ENCODE measurements at regions not wholly inside any gene's neighbourhood (a gene's known extent, or its start where the extent isn't known, plus 50 kb on each side); places are given as distances from the start of the nearest gene placed in this dataset.

DNA sequence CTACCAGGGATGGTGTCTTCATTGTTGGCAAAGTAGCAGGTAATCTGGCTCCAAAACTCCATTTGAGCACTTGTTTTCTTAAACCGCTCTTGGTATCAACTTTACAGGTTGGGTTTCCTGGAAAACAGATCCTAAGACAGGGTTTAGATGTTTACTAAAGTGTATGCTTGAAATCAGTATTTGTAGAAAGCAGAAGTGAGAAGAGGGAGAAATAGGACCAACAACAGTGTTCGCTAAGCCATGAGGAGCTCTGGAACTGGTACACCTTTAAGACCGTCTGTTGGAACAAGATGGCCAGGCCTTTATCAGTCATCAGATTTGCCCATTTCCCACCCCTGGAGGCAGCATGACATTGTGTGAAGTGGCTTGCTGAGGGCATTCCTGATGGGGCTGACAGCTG, 171.0 kb upstream of the COL8A1 start:
- ChIA-PET CTCF (no interaction called here), POLR2A (no interaction called here)
- Mint-ChIP-seq H3K4me3 (no peak overlapping the region), H3K9me3 (ENCODE audit: insufficient read depth) (no peaks in the 10 kb centered on the region), H3K27me3 (ENCODE audit: low read depth) (no peaks in the 10 kb centered on the region), H3K36me3 (ENCODE audit: low read depth) (no peaks in the 10 kb centered on the region), H3K27ac (no peak overlapping the region), H3K4me1 (ENCODE audit: low read depth) (no peaks in the 10 kb centered on the region)
- DNase-seq (no peak), ATAC-seq (no peak)

DNA sequence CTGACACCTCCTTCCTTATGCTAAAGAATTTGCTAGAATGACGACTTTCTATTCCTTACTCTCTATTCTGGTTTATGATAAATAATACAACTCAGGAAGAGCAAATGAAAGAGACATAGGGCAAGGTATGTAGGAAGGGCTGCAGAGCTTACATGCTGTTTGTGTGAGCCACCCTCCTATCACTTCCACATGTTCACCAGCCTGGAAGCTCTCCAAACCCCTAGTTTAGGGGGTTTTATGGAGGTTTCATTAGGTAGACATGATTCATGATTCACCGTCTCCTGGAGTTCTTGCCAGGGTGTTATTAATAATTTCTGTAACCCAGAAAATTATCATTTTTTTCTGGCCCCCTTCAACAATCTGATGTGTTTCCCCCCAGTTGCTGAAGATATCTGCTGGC, 172.1 kb upstream of the COL8A1 start:
- no peak for DNase-seq
- H3K4me3 Mint-ChIP-seq, result no peak overlapping the region
- no peaks in the 10 kb centered on the region for H3K27me3 Mint-ChIP-seq (ENCODE audit: low read depth)
- H3K36me3 Mint-ChIP-seq (ENCODE audit: low read depth), result no peaks in the 10 kb centered on the region
- ChIA-PET CTCF (no interaction called here), POLR2A (no interaction called here)
- ATAC-seq, result no peak
- H3K9me3 Mint-ChIP-seq (ENCODE audit: insufficient read depth), result no peaks in the 10 kb centered on the region
- no peaks in the 10 kb centered on the region for H3K4me1 Mint-ChIP-seq (ENCODE audit: low read depth)
- H3K27ac Mint-ChIP-seq, result no peak overlapping the region

DNA sequence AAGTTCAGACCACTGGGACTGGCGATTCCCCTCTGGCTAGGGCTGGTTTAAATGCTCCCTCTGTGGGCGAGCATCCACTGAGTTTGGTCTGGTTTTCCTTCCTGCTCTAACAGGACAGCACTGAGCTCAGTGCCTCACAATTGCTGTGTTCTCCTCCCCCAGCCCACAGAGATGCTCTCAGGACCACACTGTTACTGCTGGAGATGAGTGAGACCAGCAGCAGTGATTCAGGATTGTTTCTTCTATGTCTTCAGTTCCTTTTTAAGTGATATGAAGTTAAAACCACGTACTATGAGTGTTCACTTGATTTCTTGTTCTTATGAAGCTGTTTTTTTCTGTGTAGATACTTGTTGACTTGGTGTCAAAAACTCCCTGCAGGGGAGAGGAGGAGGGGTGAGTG, 180.4 kb upstream of the COL8A1 start:
- Mint-ChIP-seq H3K36me3 (ENCODE audit: low read depth) (no peaks in the 10 kb centered on the region), H3K4me1 (ENCODE audit: low read depth) (no peaks in the 10 kb centered on the region), H3K9me3 (ENCODE audit: insufficient read depth) (peaks cover 8% of the 10 kb centered on the region), H3K27me3 (ENCODE audit: low read depth) (no peaks in the 10 kb centered on the region), H3K4me3 (no peak overlapping the region), H3K27ac (no peak overlapping the region)
- CTCF ChIA-PET, result no interaction called here
- ATAC-seq (no peak), DNase-seq (no peak)
- POLR2A ChIA-PET, result no interaction called here

DNA sequence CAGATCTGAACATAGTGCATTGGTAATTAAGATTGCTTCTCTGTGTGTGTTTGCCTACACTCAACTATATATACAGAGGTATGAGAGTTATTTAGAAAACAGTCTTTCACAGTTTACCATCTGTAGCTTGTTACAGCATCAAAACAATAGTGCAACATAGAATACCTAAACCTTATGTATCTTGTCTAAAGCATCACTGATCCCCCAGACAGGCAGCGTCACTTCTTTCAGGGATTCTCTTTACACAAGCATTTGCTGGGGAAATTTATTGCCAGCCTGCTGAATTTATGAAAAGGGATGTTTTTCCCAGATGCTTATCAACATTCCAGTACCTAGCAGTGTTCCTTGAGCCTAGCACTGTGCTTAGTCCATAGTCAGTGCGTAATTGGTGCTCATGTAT, 195.8 kb upstream of the COL8A1 start:
- ChIA-PET CTCF (no interaction called here), POLR2A (no interaction called here)
- H3K4me1 Mint-ChIP-seq (ENCODE audit: low read depth), result no peaks in the 10 kb centered on the region

DNA sequence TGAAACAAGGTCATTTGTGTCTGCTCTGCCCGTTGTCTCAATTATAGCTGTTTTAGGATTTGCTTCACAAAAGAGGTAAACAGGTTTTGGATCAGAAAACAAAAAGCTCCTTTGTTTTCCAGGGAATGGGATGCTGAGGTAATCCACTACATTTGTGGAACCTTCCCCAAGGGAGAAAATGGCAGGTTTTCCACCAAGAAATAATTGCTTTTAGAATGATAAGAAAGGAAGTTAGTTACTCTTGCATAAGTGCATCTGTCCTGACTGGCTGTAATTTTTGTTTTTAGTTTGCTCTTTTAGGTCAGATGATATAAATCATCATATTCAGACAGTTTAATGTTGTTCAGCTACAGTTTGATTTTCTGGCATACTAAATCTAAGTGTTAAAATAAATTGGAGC, 198.5 kb upstream of the COL8A1 start:
- ChIA-PET CTCF (no interaction called here), POLR2A (no interaction called here)
- ATAC-seq, result no peak
- no peaks in the 10 kb centered on the region for H3K27me3 Mint-ChIP-seq (ENCODE audit: low read depth)
- H3K4me3 Mint-ChIP-seq, result no peak overlapping the region
- H3K9me3 Mint-ChIP-seq (ENCODE audit: insufficient read depth), result no peaks in the 10 kb centered on the region
- no peak overlapping the region for H3K27ac Mint-ChIP-seq
- DNase-seq, result no peak
- H3K4me1 Mint-ChIP-seq (ENCODE audit: low read depth), result no peaks in the 10 kb centered on the region
- H3K36me3 Mint-ChIP-seq (ENCODE audit: low read depth), result no peaks in the 10 kb centered on the region

More for the DNA sequence above, 195.8 kb upstream of the COL8A1 start:
- no peaks in the 10 kb centered on the region for H3K27me3 Mint-ChIP-seq (ENCODE audit: low read depth)
- no peaks in the 10 kb centered on the region for H3K9me3 Mint-ChIP-seq (ENCODE audit: insufficient read depth)
- H3K4me3 Mint-ChIP-seq, result no peak overlapping the region
- H3K36me3 Mint-ChIP-seq (ENCODE audit: low read depth), result no peaks in the 10 kb centered on the region
- no peak for ATAC-seq
- no peak for DNase-seq
- H3K27ac Mint-ChIP-seq, result no peak overlapping the region

DNA sequence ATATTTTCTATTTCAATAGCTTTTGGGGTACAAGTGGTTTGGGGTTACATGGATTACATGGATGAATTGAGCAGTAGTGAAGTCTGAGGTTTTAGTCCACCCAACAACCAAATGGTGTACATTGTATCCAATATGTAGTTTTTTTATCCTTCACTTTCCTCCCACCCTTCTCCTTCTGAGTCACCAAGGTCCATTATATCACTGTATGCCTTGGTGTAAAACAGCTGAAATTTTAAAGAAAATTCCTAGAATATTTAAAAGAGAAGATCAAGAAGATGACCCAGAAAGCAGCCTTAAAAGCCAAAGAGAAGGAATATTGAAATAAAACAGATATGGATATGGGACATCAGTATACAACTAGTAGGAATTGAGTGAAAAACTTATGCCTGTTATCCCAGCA, 204.2 kb upstream of the COL8A1 start:
- H3K27me3 Mint-ChIP-seq (ENCODE audit: low read depth), result no peaks in the 10 kb centered on the region
- ATAC-seq (no peak), DNase-seq (no peak)
- no peaks in the 10 kb centered on the region for H3K9me3 Mint-ChIP-seq (ENCODE audit: insufficient read depth)
- ChIA-PET CTCF (no interaction called here), POLR2A (no interaction called here)
- no peak overlapping the region for H3K4me3 Mint-ChIP-seq
- H3K36me3 Mint-ChIP-seq (ENCODE audit: low read depth), result no peaks in the 10 kb centered on the region
- no peak overlapping the region for H3K27ac Mint-ChIP-seq
- no peaks in the 10 kb centered on the region for H3K4me1 Mint-ChIP-seq (ENCODE audit: low read depth)

DNA sequence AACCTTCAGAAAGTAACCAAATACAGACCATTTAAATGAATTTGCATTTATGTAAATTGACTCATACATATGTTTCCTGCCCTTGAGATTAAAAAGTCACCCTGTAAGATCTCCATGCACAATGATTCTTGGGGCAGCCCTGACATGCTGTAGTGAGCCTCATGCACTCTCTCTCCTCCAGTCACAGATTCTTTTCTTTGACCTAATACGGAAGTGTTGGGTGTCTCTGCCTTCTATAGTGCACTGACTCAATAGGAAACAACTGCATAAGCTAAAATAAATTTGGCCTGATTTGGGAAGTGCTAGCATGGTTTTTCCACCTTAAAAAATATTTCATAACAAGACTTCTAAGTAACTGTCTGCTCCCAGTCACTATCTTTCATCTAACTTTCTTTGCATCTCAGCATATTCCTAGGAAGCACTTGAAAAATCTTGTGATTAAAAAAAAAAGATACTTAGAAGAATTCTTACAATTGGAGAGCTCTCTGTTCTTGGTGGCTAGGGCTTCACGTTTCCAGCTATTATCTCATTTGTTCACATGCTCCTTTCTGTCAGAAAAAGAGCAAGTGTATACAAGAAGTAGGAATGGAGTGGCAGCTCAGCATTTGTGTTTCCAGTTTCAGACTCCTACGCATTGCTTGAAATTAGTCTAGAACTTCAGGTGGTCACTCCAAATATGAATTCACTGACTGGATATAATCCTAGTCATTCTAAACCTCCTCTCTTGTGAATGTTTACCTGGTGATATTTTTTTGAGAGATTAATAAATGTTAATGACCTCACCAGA, 207.9 kb upstream of the COL8A1 start:
- H3K27ac Mint-ChIP-seq, result no peak overlapping the region
- H3K9me3 Mint-ChIP-seq (ENCODE audit: insufficient read depth), result no peaks in the 10 kb centered on the region
- ChIA-PET CTCF (no interaction called here), POLR2A (no interaction called here)
- ATAC-seq, result no peak
- H3K4me1 Mint-ChIP-seq (ENCODE audit: low read depth), result no peaks in the 10 kb centered on the region
- H3K4me3 Mint-ChIP-seq, result no peak overlapping the region
- DNase-seq, result no peak
- H3K27me3 Mint-ChIP-seq (ENCODE audit: low read depth), result no peaks in the 10 kb centered on the region
- no peaks in the 10 kb centered on the region for H3K36me3 Mint-ChIP-seq (ENCODE audit: low read depth)

DNA sequence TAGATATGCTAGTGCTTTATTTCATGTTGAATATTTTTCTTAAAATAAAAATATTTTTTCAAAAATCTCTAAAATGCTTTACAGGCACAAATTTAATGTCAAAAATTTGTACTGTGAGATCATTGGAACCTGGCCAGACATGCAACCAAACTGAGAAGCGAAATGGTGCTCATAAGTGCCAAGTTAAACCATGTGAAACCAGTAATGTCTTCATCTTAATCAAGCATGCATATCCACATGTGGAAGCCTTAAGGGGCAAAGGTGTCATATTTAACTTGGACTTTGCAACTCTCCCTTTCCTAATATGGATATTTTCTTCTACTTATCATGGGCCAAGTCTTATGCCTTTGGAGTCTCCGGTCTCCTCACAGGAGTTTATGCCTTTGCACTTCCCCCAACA, 208.9 kb upstream of the COL8A1 start:
- Mint-ChIP-seq H3K4me1 (ENCODE audit: low read depth) (no peaks in the 10 kb centered on the region), H3K9me3 (ENCODE audit: insufficient read depth) (no peaks in the 10 kb centered on the region), H3K27ac (no peak overlapping the region), H3K27me3 (ENCODE audit: low read depth) (no peaks in the 10 kb centered on the region), H3K4me3 (no peak overlapping the region), H3K36me3 (ENCODE audit: low read depth) (no peaks in the 10 kb centered on the region)
- ChIA-PET POLR2A (no interaction called here), CTCF (no interaction called here)
- DNase-seq (no peak), ATAC-seq (no peak)

DNA sequence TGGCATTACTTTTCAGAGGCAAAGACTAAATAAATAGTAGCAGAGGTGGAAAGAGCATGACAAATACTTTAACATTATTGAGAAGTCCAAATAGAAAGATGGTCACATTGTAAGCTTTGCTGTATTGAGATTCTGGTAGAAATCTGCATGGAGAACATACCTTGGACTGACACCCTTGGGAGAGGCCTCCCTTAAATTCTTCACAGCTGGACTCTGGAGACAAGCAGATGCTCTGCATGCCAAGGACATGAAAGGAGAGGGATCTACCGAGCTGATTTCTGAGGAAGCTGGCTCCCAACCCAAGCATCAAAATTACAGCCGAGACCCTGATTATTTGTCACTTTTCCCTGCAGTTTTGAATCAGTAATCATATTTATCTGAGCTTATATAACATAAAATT, 212.5 kb upstream of the COL8A1 start:
- no peaks in the 10 kb centered on the region for H3K9me3 Mint-ChIP-seq (ENCODE audit: insufficient read depth)
- DNase-seq (no peak), ATAC-seq (no peak)
- CTCF ChIA-PET, result no interaction called here
- no peak overlapping the region for H3K27ac Mint-ChIP-seq
- POLR2A ChIA-PET, result no interaction called here
- no peaks in the 10 kb centered on the region for H3K4me1 Mint-ChIP-seq (ENCODE audit: low read depth)
- no peak overlapping the region for H3K4me3 Mint-ChIP-seq
- H3K36me3 Mint-ChIP-seq (ENCODE audit: low read depth), result no peaks in the 10 kb centered on the region
- H3K27me3 Mint-ChIP-seq (ENCODE audit: low read depth), result no peaks in the 10 kb centered on the region

DNA sequence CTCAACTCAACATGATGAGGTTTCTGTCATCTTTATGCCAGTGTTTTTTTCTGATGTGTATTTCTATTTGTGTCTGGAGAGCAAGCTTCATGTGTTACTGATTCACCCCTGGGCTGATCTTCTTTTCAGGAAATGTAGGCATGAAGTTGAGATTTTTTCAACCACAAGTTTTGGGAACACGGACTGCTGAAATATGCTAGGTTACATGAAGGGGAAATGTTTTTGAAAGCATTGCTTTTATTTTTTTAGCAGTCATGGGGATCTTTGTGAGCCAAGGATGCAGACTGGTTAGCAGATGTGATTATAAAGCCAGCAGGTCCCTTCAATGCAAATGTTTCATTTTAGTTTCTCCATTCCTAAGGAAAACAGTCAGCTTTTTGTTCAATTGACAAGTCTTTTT, 219.3 kb upstream of the COL8A1 start:
- DNase-seq (no peak), ATAC-seq (no peak)
- Mint-ChIP-seq H3K27me3 (ENCODE audit: low read depth) (no peaks in the 10 kb centered on the region), H3K4me1 (ENCODE audit: low read depth) (no peaks in the 10 kb centered on the region), H3K36me3 (ENCODE audit: low read depth) (no peaks in the 10 kb centered on the region), H3K27ac (no peak overlapping the region), H3K9me3 (ENCODE audit: insufficient read depth) (no peaks in the 10 kb centered on the region), H3K4me3 (no peak overlapping the region)
- POLR2A ChIA-PET, result no interaction called here
- CTCF ChIA-PET, result no interaction called here

DNA sequence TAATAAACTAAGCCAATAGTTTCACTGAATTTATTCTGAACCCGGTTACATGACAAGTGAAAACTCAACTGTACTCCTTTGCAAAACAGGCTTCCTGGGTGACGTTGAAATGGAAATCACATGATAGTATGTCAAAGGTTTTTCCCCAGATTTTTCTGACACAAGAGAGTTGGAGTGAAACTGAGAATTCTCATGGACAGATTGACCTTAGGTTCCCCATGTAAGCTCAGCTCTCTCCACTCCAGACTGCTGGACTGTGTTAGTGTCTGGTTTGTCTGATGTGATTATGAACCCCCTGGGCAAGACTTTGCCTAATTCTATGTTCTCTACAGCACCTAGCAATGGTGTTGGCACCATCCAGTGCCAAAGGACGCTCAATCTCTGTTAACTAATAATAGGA, 219.7 kb upstream of the COL8A1 start:
- POLR2A ChIA-PET, result no interaction called here
- Mint-ChIP-seq H3K9me3 (ENCODE audit: insufficient read depth) (no peaks in the 10 kb centered on the region), H3K4me1 (ENCODE audit: low read depth) (no peaks in the 10 kb centered on the region), H3K27ac (no peak overlapping the region), H3K36me3 (ENCODE audit: low read depth) (no peaks in the 10 kb centered on the region), H3K27me3 (ENCODE audit: low read depth) (no peaks in the 10 kb centered on the region), H3K4me3 (no peak overlapping the region)
- ATAC-seq, result no peak
- CTCF ChIA-PET, result no interaction called here
- no peak for DNase-seq

DNA sequence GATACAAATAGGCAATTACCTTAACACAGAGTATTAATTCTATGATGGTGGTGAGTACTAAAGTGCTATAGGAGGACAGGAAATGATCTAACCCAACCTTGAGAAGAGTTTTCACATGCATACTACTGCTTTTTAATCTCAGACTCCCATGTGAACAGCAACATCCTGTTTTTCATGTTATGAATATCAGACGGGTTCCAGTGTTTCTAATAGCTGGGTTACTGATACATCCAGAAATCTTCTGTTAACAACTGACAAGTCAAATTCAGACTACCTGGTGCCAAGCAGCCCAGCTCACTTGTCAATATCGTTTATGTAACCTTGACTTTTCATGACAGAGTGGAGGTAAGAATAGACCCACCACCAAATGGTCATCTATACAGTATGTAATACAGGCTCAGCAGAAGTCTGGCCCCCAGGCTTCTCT, 220.2 kb upstream of the COL8A1 start:
- H3K27ac Mint-ChIP-seq, result no peak overlapping the region
- ChIA-PET POLR2A (no interaction called here), CTCF (no interaction called here)
- no peaks in the 10 kb centered on the region for H3K27me3 Mint-ChIP-seq (ENCODE audit: low read depth)
- DNase-seq (no peak), ATAC-seq (no peak)
- H3K4me1 Mint-ChIP-seq (ENCODE audit: low read depth), result no peaks in the 10 kb centered on the region
- H3K9me3 Mint-ChIP-seq (ENCODE audit: insufficient read depth), result no peaks in the 10 kb centered on the region
- H3K4me3 Mint-ChIP-seq, result no peak overlapping the region
- H3K36me3 Mint-ChIP-seq (ENCODE audit: low read depth), result no peaks in the 10 kb centered on the region

DNA sequence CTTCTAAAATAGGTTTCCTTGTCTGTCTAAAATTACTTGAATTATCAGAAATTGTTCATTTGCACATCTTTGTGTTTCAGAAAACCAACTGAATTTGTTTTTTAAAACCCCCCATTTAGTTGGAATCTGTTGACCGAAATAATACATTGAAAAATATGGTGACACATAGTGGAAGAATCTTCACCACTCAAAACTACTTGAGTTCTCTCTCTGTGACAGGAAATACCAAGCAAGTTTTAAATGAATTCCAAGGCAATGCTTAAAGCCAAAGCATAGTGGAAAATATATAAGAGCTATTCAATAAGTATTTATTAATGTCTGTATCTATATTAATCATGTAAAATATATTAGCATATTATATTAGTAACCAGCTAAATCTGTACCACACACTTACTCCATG, 224.9 kb upstream of the COL8A1 start:
- Mint-ChIP-seq H3K27ac (no peak overlapping the region), H3K4me3 (no peak overlapping the region), H3K9me3 (ENCODE audit: insufficient read depth) (no peaks in the 10 kb centered on the region), H3K36me3 (ENCODE audit: low read depth) (no peaks in the 10 kb centered on the region), H3K4me1 (ENCODE audit: low read depth) (no peaks in the 10 kb centered on the region), H3K27me3 (ENCODE audit: low read depth) (no peaks in the 10 kb centered on the region)
- DNase-seq (no peak), ATAC-seq (no peak)
- ChIA-PET POLR2A (no interaction called here), CTCF (no interaction called here)
